Midbrain (tissue), 1 donor: ENCODE measurements at regions not wholly inside any gene's neighbourhood (a gene's known extent, or its start where the extent isn't known, plus 50 kb on each side); places are given as distances from the start of the nearest gene placed in this dataset.

ENCODE experiments used
- DNase-seq: peaks from one replicate; lab custom pipeline; 2025; lab: John Stamatoyannopoulos, UW

DNA sequence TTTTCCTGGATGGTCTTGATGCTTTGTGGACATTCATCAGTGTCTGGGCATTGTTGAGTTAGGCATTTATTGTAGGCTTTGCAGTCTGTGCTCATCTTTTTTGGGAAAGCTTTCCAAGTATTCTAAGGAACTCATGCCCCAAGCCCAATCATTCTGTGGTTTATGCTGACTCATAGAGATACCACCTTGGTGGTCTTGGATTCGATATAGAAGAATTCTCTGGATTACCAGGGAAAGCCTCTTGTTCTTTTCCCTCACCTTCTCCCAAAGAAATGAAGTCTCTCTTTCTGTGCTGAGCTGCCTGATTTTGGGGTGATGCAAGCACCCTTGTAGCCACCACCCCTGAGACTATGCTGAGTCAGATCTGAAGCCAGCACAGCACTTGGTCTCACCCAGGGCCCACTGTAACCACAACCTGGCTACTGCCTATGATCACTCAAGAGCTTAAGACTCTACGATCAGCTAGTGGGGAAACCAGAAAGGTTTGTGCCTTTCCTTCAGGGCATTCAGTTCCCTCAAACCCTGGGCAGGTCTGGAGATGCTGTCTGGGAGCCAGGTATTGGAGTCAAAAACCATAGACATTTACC is 422.6 kb downstream of the NUF2 start:
- DNase-seq = no peak

GRCh38 chr1:163745204-163745603 is 423.4 kb downstream of the NUF2 start:
- no peak for DNase-seq

DNA sequence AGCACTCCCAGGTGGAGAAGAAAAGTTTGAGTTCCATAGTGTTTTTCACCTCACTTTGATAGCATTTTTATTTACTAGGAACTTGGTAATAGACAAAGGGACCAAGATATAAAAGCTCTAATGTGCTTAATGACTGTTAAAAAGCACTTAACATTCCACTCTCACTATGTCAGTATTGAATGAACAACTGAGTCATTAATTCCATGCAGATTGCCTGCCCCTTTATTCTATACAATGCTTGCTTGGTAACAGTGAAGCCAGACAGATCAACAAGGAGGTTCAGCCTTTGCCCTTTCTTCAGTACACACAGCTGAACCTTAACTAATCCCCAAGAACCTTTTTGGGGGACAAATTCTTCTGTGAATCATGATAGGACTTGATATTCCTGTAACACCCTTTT is 425.5 kb downstream of the NUF2 start:
- DNase-seq = no peak

GRCh38 chr1:163747855-163748254 is 426.1 kb downstream of the NUF2 start:
- DNase-seq = no peak

GRCh38 chr1:163758977-163759670 is 437.4 kb downstream of the NUF2 start:
- no peak for DNase-seq

GRCh38 chr1:163761898-163762297 is 440.1 kb downstream of the NUF2 start:
- DNase-seq = no peak

DNA sequence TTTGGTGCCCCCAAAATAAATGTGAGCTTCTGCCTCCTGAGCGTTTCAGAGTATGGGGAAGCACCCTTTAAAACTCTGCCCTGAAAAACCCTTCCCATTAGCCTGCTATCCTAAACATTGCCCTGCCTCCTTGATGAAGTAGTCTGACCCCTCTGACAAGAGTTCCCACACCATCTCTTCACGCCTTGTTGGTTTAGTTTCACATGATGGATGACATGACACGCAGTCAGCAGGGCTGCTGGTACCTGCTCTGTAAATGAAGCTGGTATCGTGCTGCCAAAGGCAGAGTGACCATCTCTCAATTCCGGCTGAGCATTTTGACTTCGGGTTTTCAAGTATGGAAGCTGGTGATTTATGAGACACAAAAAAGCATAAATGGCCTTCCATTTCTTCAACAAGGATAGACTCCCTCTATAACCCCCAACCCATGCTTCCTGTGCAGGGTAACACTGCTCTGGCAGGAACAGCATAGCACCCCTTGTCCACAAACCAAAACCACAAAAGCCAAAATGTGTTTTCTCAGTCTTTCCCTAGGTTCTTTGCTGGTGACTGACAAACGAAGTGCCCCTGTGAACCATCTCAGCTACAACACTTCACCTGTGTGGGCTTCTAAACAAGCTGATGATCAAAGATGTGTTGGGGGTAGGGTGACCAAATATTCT is 444.6 kb downstream of the NUF2 start:
- DNase-seq = no peak

DNA sequence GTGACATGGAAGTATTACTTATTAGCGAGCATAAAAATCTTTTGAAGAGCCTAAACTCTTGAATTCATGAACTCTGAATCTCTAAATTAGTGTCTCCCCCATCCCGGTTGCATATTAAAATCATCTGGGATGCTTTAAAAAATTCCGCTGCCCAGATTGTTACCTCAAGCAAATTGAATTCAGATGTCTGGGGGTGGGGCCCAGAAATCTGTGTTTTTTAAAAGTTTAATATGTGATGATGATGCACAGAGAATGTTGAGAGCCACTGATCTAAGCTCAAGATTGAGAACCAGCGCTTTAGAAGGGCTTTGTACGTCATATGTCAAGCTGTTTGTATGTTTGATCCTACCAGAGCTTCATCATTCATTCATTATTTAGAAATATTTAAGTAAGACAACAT is 446.8 kb downstream of the NUF2 start:
- no peak for DNase-seq

DNA sequence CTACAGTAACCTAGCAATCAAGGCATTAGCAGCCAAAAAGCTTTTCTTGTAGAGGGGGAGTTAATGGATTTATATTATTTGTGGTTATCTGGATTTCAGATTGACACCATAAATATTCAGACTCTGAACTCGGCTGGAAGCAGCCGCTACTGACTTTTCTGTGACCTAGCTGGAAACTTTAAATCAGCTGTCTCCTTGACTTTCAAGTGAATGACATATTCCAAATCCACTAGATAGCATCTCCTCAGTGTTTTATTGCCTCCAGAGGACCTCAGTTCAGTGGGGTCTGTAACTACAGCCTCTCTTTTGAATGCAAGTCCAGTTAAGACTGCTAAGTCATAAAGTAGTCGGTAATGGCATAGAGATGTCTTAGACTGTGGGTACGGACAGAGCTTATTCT is 448.5 kb downstream of the NUF2 start:
- no peak for DNase-seq

DNA sequence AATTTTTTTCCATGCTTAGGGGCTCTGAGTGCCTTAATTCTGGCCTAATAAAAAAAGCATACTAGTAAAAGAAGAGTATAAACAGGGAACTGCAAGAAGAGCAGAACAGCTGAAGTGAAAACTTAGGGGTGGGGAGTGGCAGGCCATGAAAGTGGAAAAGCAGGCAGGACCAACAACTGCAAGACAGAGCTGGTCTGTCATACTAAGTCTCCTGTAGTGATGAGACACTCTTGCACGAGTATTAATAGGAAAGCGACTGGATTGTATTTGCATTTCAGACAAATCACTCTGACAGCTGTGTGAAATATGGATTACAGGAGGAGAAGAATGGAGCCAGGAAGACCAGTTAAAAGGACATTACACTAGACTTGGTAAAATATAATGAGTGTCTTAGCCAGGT is 449.9 kb downstream of the NUF2 start:
- DNase-seq = no peak

DNA sequence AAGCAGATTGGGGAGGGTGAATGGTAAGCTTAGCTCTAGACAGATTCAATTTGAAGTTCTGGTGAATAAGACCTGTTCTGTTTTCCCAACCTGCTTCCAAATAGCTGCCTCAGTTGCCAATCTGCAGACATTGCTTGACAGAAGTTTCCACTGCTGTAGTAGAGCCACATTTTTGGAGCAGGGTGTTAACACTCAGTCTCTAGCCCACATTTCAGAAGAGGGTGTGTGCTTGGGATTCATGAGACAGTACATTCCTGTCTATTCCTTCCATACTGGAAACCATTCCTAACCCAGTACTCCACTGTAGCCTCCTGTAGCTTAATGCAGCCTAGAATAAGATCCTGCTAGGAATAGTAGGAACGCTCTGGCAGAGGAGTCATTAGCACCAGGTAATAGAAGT is 450.5 kb downstream of the NUF2 start:
- no peak for DNase-seq

- DNase-seq = no peak
Observed at GRCh38 chr1:163773396-163773795, 451.6 kb downstream of the NUF2 start.

DNA sequence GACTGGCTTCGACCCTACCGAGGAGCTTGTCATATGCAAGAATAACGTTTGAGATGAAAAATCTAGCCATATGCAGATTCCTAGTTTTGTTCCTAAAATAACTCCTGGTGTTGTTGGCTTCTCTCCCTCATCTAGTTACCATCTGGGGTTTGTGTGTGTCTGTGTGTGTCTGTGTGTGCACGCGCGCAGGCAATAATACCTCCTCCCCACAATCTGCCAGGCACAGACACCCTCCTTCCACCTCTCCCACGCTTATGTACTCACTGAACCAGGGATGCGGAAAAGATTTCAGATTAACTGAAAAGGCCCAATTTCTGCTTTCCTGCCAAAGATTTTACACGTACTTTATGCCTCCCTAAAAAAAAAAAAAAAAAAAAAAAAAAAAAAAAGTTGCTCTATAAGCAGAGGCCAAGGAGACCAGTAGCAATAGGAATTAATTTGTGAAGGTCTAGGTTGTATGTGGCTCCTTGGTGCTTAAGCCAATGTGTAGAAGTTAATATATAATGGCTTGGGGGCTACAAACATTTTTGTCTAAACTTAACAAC is 452.7 kb downstream of the NUF2 start:
- no peak for DNase-seq

DNA sequence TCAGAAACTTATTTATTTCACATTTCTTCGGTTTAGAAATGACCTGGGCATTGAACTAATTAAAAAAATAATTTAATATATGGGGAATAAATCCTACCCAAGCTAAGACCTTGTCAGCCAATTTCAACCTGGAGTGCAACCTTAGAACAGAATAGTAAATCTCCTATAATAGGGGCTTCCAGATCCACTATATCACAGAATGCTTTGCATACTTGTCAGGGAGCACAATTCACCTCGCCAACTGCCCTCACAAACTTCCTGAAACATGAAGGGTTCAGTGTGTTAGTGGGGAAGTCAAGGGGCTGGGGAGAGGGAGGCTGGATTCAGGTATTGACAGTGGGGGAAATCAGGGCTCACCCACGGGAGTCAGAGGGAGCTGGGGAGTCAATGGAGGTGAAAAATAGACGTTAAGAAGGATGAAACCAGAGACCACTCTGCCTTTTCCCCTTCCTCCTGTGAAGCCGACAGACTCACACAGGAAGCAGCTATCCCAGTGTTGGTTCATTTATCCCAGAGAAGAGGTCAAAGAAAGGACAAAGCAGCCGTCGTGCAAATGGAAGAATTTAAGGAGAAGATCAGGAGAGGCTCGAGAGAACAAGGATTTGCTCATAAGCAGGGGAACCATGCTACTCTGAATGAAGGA is 453.3 kb downstream of the NUF2 start:
- DNase-seq = no peak

- no peak for DNase-seq
Observed at GRCh38 chr1:163777205-163777604, 455.5 kb downstream of the NUF2 start.

DNA sequence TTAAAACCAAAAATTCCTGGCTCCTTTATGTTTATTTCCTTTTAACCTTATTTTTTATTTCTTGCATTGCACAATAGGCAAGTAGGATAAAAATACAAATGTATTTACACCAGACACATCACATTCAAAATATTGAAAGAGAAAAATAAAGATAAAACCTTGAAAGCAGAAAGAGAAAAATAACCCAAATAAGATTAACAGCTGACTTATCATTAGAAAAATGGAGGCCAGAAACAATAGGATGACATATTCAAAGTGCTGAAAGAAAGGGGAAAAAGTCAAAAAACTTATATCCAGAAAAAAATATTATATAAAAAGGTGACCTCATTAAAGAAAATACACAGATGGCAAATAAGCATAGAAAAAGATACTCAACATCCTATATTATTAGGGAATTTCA is 459.4 kb downstream of the NUF2 start:
- no peak for DNase-seq

DNA sequence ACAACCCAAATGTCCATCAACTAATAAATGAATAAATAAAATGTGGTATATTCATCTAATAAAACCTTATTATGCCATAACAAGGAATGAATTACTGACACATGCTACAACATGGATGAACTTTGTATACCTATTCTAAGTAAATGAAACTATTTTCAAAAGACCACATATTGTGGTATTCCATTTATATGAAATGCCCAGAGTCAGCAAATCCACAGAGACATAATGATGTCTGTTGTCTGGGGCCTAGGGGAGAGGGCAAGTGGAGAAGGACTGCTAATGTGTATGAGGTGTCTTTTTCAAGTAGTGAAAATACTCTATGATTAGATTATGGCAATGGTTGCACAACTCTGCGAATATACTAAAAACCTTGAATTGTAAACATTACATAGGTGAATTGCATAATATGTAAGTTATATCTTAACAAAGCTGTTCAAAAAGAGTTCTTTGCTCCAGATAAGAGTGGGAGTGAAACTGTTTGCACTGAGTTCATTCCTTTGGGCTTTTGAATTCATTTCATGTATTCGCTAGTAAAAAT is 464.2 kb downstream of the NUF2 start:
- no peak for DNase-seq

GRCh38 chr1:163789911-163790310 is 468.2 kb downstream of the NUF2 start:
- DNase-seq = no peak

- no peak for DNase-seq
Observed at GRCh38 chr1:163794551-163794950, 472.8 kb downstream of the NUF2 start.

DNA sequence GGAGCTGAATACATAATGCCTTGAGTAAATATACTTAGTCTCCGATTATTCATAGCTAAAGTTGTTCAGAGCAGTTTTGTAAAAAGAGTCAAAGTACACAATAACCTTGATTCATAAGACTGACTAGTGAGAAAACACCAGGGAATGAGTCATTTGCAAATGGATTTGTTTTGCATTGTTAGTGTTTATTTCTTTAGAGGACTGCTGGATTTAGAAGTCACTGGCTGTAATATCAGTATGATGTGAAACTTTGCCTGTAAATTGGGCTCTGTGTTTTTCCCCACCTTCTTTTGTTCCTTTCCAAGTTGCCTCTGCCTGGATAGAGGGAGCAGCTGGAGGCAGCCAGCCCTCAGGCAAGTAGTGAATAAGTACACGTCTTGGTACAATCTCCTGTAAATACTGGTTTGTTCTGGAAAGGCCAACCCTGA is 474.7 kb downstream of the NUF2 start:
- no peak for DNase-seq

DNA sequence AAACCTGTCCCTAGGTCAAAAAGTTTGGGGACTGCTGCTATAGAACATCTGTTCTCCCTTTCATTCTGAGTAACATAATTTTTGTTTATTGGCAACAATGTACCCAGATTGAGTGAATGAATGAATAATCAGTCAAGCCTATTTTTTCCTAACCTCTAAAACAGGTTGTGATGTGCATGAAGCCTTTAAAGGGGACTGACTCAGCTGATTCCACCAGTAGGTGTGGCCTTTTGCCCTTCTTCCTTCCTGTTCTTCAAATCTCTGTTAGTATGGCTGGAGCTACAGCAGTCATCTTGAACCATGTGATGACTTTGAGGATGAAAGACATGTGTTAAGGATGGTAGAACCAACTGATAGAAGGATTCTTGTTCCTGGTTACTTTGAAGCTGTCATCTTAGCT is 476.1 kb downstream of the NUF2 start:
- no peak for DNase-seq

- DNase-seq = no peak
Observed at GRCh38 chr1:163799190-163799805, 477.5 kb downstream of the NUF2 start.
